Stomach smooth muscle (tissue), 2 donors: ENCODE measurements at regions not wholly inside any gene's neighbourhood (a gene's known extent, or its start where the extent isn't known, plus 50 kb on each side); places are given as distances from the start of the nearest gene placed in this dataset.

Experiments
- H3K27ac ChIP-seq: one replicate; pipeline ENCODE4 v1.7.0; 2013; ENCODE audit warnings: mild to moderate bottlenecking, low read length, inconsistent platforms
- H3K27me3 ChIP-seq, 2 donors: one replicate each; pipeline ENCODE4 v1.7.0; 2013; ENCODE audit warnings: low read length in 2 of 2; ENCODE audit not compliant: insufficient read depth in 2 of 2, control insufficient read depth in 1 of 2
- H3K36me3 ChIP-seq, 2 donors: one replicate each; pipeline ENCODE4 v1.7.0; 2013; ENCODE audit warnings: low read length in 2 of 2; ENCODE audit not compliant: control insufficient read depth in 2 of 2, insufficient read depth in 2 of 2
- H3K4me1 ChIP-seq: one replicate; pipeline ENCODE4 v1.7.0; 2013; ENCODE audit warnings: low read length; ENCODE audit not compliant: control insufficient read depth, insufficient read depth
- H3K4me3 ChIP-seq, 2 donors: one replicate each; pipeline ENCODE4 v1.7.0; 2013; ENCODE audit warnings: low read length in 2 of 2
- H3K9ac ChIP-seq, 2 donors: one replicate each; pipeline ENCODE4 v1.7.0; 2013; ENCODE audit warnings: low read length in 2 of 2, mild to moderate bottlenecking in 1 of 2
- H3K9me3 ChIP-seq, 2 donors: one replicate each; pipeline ENCODE4 v1.7.0; 2013; ENCODE audit warnings: low read length in 2 of 2; ENCODE audit not compliant: control insufficient read depth in 2 of 2
- donor health status: healthy.
- donor health status: Pancreatic carcinoma.

DNA sequence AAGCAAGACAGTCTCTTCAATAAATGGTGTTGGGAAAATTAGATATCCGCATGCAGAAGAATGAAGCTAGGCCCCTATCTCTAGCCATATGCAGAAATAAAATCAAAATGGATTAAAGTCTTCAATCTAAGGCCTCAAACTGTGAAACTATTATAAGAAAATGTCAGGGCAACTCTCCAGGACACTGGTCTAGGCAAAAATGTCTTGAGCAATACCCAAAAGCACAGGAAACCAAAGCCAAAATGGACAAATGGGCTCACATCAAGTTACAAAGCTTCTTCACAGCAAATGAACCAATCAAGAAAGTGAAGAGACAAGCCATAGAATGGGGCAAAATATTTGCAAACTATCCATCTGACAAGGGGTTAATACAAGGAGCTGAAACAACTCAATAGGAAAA, 338.8 kb downstream of the NNT start:
- Histone ChIP-seq H3K9me3 (no peaks in the 10 kb centered on the region), H3K4me3 (no peak overlapping the region), H3K4me1 (no peaks in the 10 kb centered on the region), H3K9ac (no peak overlapping the region), H3K27me3 (no peaks in the 10 kb centered on the region), H3K27ac (no peak overlapping the region), H3K36me3 (no peaks in the 10 kb centered on the region)

DNA sequence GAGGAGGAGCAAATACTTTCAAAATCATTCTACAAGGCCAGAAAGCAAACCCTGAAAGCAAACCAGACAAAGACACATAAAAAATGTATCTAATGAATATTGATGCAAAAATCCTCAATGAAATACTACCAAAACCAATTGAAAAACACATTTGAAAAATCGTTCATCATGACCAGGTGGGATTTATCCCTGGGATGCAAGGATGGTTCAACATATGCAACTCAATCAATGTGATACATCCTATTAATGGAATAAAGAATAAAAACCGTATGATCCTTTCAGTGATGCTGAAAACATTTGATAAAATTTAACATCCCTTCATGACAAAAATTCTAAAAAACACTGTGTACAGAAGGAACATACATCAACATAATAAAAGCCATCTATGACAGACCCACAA, 337.6 kb downstream of the NNT start:
- Histone ChIP-seq H3K9ac (no peak overlapping the region), H3K27me3 (no peaks in the 10 kb centered on the region), H3K4me1 (no peaks in the 10 kb centered on the region), H3K4me3 (no peak overlapping the region), H3K9me3 (no peaks in the 10 kb centered on the region), H3K36me3 (no peaks in the 10 kb centered on the region), H3K27ac (no peak overlapping the region)

DNA sequence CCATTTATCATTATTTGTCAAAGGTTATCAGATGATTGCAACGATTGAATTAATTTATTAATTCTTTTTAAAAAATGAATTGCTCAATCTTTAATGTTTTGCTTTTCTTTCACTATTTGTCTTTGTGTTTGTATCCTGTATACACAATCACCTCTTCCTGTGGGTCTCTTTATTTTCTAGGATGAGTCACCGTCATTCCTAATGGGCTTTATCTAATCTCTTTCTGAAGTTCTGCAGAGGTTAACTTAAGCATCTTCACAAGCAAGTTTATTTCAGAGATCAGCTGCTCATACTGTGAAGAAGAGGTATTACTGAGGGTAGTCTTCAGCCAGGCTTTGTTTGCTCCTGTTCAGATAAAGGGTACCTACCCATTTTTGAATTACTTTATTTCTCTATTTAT, 323.9 kb downstream of the NNT start:
- H3K27me3 ChIP-seq, result no peaks in the 10 kb centered on the region
- no peak overlapping the region for H3K9ac ChIP-seq
- H3K27ac ChIP-seq, result no peak overlapping the region
- no peak overlapping the region for H3K4me3 ChIP-seq
- H3K36me3 ChIP-seq, result no peaks in the 10 kb centered on the region
- no peaks in the 10 kb centered on the region for H3K4me1 ChIP-seq
- peaks cover 4 to 5% of the 10 kb centered on the region in 2 donors for H3K9me3 ChIP-seq

DNA sequence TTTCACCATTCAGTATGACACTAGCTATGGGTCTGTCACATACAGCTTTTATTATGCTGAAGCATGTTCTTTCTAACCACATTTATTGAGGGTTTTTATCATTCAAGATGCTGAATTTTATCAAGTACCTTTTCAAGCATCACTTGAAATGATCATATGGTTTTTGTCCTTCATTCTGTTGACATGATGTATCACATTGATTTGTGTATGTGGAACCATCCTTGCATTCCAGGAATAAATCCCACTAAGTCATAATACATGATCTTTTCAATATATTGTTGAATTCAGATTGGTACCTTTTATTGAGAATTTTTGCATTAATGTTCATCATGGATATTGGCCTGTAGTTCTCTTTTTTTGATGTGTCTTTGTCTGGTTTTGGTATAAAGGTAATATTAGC, 317.4 kb downstream of the NNT start:
- Histone ChIP-seq H3K27ac (no peak overlapping the region), H3K36me3 (no peaks in the 10 kb centered on the region), H3K27me3 (no peaks in the 10 kb centered on the region), H3K4me1 (no peaks in the 10 kb centered on the region), H3K9ac (no peak overlapping the region), H3K9me3 (peaks cover 4 to 12% of the 10 kb centered on the region in 2 donors), H3K4me3 (no peak overlapping the region)

DNA sequence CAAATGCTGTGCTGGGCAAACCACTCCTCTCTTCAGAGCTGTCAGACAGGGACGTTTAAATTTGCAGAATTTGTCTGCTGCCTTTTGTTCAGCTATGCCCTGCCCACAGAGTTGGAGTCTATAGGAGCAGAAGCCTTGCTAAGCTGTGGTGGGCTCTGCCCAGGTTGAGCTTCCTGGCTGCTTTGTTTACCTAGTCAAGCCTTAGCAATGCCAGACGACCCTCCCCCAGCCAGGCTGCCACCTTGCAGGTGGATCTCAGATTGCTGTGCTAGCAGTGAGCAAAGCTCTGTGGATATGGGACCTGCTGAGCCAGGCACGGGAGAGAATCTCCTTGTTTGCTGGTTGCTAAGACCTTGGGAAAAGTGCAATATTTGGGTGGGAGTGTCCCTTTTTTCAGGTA, 314.9 kb downstream of the NNT start:
- Histone ChIP-seq H3K36me3 (no peaks in the 10 kb centered on the region), H3K9ac (no peak overlapping the region), H3K4me1 (no peaks in the 10 kb centered on the region), H3K27me3 (no peaks in the 10 kb centered on the region), H3K27ac (no peak overlapping the region), H3K4me3 (no peak overlapping the region), H3K9me3 (peaks cover 0 to 7% of the 10 kb centered on the region in 2 donors)

DNA sequence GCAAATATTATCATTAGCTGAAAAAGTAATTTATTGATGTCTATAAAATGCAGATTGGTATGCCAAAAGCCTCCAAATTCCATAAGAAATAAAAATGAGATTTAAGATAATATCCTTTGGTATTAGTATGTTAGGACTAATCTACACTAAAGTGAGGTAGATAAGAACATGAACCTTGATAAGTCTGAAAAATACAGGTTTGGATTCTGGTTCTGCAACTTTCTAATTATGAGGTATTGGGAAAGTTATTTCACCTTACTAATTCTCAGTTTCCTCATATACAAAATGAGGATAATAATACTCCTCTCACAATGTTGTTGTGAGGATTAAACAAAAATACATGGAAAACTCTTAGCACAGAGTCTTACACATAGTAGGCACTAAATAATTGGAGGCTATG, 300.1 kb downstream of the NNT start:
- Histone ChIP-seq H3K27me3 (no peaks in the 10 kb centered on the region), H3K36me3 (no peaks in the 10 kb centered on the region), H3K4me3 (no peak overlapping the region)

DNA sequence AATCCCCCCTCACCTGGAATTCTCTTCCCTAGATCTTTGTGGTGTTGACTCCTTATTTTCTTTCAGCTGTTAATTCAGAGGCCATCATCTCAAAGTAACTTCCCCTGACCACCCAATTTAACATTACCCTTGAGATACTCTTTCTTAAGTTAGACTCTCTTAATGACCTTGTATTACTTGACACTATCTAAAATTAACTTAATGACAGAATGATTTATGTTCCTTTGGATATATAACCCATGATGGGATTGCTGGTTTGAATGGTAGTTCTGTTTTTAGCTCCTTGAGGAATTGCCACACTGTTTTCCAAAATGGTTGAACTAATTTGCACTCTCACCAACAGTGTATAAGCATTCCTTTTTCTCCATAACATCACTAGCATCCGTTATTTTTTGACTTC, 298.0 kb downstream of the NNT start:
- no peak overlapping the region for H3K9ac ChIP-seq
- no peaks in the 10 kb centered on the region for H3K4me1 ChIP-seq
- H3K36me3 ChIP-seq, result no peaks in the 10 kb centered on the region
- no peak overlapping the region for H3K27ac ChIP-seq
- H3K9me3 ChIP-seq, result no peaks in the 10 kb centered on the region
- no peak overlapping the region for H3K4me3 ChIP-seq
- no peaks in the 10 kb centered on the region for H3K27me3 ChIP-seq

More for the DNA sequence above, 300.1 kb downstream of the NNT start:
- Histone ChIP-seq H3K4me1 (no peaks in the 10 kb centered on the region), H3K9me3 (no peaks in the 10 kb centered on the region), H3K27ac (no peak overlapping the region), H3K9ac (no peak overlapping the region)

DNA sequence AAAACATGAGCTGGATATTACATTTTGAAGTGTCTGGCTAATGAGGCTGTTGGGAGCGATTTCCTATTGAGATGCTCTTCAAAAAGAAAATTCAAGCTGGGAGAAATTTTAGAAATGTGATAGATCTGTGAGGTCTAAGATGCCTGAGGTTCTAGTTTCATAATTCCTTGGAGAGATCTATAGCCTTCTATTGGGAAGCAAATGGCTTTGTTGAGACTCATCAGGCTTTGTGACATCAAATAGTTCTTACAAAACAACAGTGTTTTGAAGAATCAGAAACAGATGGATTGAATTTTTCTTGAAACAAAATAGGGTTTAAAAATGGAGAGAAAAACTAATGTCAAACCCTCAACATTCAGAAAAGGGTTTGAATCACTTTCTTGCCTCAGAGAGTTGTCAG, 292.9 kb downstream of the NNT start:
- H3K9ac ChIP-seq, result no peak overlapping the region
- H3K9me3 ChIP-seq, result no peaks in the 10 kb centered on the region
- H3K27me3 ChIP-seq, result no peaks in the 10 kb centered on the region
- H3K4me3 ChIP-seq, result no peak overlapping the region
- H3K4me1 ChIP-seq, result no peaks in the 10 kb centered on the region
- H3K36me3 ChIP-seq, result no peaks in the 10 kb centered on the region
- H3K27ac ChIP-seq, result no peak overlapping the region

DNA sequence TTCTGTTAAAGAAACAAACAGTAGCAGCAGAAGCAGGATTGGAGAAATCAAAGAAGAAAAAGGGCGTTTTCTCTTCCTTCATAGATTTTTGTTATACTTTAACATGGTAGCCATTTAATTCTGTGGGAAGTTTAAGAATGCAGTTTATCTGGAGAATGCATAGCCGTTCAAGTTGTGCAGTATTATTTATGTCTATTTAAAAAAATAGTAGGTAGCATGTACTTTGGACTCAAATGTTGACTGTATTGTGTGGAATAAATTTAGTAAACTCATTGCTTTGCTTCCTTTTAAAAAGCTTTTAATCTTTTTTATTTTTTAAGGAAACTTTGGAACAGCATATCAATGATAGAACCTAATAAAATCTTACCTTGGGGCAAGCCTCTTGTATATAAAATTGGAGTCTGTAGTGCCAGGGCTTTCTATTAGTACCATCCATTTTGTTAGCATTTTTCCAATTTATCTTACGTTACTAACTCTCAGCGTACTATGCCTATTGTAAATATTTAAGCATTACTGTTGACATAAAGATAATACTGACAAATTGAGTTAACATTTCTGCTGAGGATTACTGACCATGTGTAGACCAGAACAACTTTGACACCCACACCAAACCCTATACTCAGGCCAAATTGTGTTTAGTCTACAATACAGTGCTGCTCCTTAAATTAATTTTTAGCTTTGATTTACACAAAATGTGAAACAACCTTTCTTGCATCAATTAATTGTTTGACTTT, 291.1 kb downstream of the NNT start:
- Histone ChIP-seq H3K27ac (no peak overlapping the region), H3K4me3 (no peak overlapping the region), H3K4me1 (no peaks in the 10 kb centered on the region), H3K36me3 (no peaks in the 10 kb centered on the region), H3K27me3 (no peaks in the 10 kb centered on the region), H3K9ac (no peak overlapping the region), H3K9me3 (no peaks in the 10 kb centered on the region)

DNA sequence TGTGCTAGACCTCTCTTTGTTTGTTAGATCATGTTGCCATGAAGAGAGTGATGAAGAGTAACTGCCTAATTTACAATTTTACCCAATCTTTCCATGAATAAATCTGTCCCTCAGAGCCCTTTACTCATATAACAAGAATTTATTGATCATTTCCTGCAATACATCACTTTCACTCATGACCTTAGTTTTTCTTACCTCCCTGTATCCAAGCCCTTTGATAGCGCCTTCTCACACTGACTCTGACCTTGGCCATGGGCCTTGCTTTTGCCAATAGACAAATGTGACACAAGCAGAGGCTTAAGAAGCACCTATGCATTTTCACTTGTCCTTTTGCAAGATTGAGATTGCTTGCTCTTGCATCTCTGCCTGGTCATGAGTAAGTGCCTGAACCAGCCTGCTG, 288.1 kb downstream of the NNT start:
- Histone ChIP-seq H3K27ac (no peak overlapping the region), H3K4me3 (no peak overlapping the region), H3K9ac (no peak overlapping the region), H3K4me1 (no peaks in the 10 kb centered on the region), H3K9me3 (peaks cover 0 to 2% of the 10 kb centered on the region in 2 donors), H3K36me3 (no peaks in the 10 kb centered on the region), H3K27me3 (no peaks in the 10 kb centered on the region)

DNA sequence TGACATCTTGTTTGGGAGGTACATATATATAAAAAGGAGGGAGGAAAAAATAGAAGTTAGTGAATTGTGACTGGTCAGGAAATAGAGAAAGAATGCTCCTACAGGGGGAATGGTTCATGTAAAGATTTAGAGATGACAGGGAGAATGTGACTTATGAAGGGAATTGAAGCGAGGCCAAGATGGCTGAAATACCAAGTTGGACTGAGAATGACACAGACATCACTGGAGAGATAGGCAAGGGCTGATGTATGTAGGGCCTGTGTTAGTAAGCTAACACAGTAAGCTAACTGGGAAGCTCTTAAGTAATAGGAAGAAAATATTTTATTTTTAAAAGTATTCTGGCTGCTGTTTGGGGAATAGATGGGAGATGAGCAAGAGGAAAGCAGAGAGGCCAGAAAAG, 286.3 kb downstream of the NNT start:
- Histone ChIP-seq H3K9me3 (peaks cover 0 to 2% of the 10 kb centered on the region in 2 donors), H3K27me3 (no peaks in the 10 kb centered on the region), H3K4me1 (no peaks in the 10 kb centered on the region), H3K36me3 (no peaks in the 10 kb centered on the region), H3K27ac (no peak overlapping the region), H3K4me3 (no peak overlapping the region), H3K9ac (no peak overlapping the region)
